ENCODE measurements at regions not wholly inside any gene's neighbourhood (a gene's known extent, or its start where the extent isn't known, plus 50 kb on each side); places are given as distances from the start of the nearest gene placed in this dataset.

GRCh38 chr2:200081811-200082210, 126.4 kb downstream of the MAIP1 start:
- DNase-seq (ENCODE audit: low spot score), result no peak
- H3K27ac ChIP-seq, result no peak overlapping the region
- H3K4me3 ChIP-seq, result no peak overlapping the region
- intact Hi-C loops (cut with DNase I), result no loop called here
- H3K36me3 ChIP-seq, result no peaks in the 10 kb centered on the region
- TF ChIP-seq POLR2A (IDR thresholded peaks at IDR 0.05) (no peak), POLR2AphosphoS5 (IDR thresholded peaks at IDR 0.05) (no peak), CTCF (IDR thresholded peaks at IDR 0.05) (no peak)
- H3K4me1 ChIP-seq (replicated peaks), result no peaks in the 10 kb centered on the region
- 88% methylated on average over 2 of the region's 2 CpGs for WGBS
- H3K27me3 ChIP-seq (replicated peaks; ENCODE audit: insufficient read depth), result no peaks in the 10 kb centered on the region
- H3K9me3 ChIP-seq, result no peaks in the 10 kb centered on the region

DNA sequence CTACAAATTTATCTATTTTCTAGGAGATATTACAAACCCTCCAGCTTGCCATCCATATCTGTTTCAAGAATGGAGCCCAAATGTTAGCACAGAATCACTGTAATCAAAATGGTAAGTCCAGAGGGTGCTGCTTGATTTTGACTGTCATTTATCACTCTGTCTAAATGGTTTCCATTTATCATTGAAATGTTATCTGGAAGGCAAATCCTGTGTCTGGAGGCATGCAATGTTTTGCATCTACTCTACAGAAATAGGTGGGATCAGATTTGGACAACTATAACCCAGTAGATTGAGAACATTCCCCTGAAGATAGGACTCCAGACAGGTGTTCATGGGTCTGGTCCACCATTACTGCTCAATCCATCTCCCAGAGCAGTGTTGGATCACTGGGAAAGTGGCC, 128.7 kb downstream of the MAIP1 start:
- Histone ChIP-seq H3K4me1 (replicated peaks) (no peaks in the 10 kb centered on the region), H3K4me3 (no peak overlapping the region), H3K27me3 (replicated peaks; ENCODE audit: insufficient read depth) (no peaks in the 10 kb centered on the region), H3K27ac (no peak overlapping the region), H3K36me3 (no peaks in the 10 kb centered on the region), H3K9me3 (no peaks in the 10 kb centered on the region)
- no peak for DNase-seq (ENCODE audit: low spot score)
- intact Hi-C loops (cut with DNase I), result no loop called here
- TF ChIP-seq POLR2AphosphoS5 (IDR thresholded peaks at IDR 0.05) (no peak), CTCF (IDR thresholded peaks at IDR 0.05) (no peak), POLR2A (IDR thresholded peaks at IDR 0.05) (no peak)

GRCh38 chr2:200086911-200087310, 131.5 kb downstream of the MAIP1 start:
- TF ChIP-seq POLR2AphosphoS5 (IDR thresholded peaks at IDR 0.05), result no peak
- TF ChIP-seq CTCF (IDR thresholded peaks at IDR 0.05), result no peak
- no peak for TF ChIP-seq POLR2A (IDR thresholded peaks at IDR 0.05)
- no peak overlapping the region for H3K4me3 ChIP-seq
- no peak for DNase-seq (ENCODE audit: low spot score)
- no peaks in the 10 kb centered on the region for H3K9me3 ChIP-seq
- H3K4me1 ChIP-seq (replicated peaks), result no peaks in the 10 kb centered on the region
- 86% methylated on average over 9 of the region's 9 CpGs for WGBS
- H3K36me3 ChIP-seq, result no peaks in the 10 kb centered on the region
- H3K27ac ChIP-seq, result no peak overlapping the region
- no peaks in the 10 kb centered on the region for H3K27me3 ChIP-seq (replicated peaks; ENCODE audit: insufficient read depth)
- intact Hi-C loops (cut with DNase I), result no loop called here

GRCh38 chr2:200087451-200087850, 132.1 kb downstream of the MAIP1 start:
- DNase-seq (ENCODE audit: low spot score), result no peak
- no peaks in the 10 kb centered on the region for H3K27me3 ChIP-seq (replicated peaks; ENCODE audit: insufficient read depth)
- intact Hi-C loops (cut with DNase I), result no loop called here

More at GRCh38 chr2:200087451-200087850, 132.1 kb downstream of the MAIP1 start:
- Histone ChIP-seq H3K4me1 (replicated peaks) (no peaks in the 10 kb centered on the region), H3K36me3 (no peaks in the 10 kb centered on the region), H3K27ac (no peak overlapping the region), H3K4me3 (no peak overlapping the region), H3K9me3 (no peaks in the 10 kb centered on the region)
- WGBS, result 78% methylated on average over 5 of the region's 5 CpGs
- TF ChIP-seq CTCF (IDR thresholded peaks at IDR 0.05), result no peak
- TF ChIP-seq POLR2A (IDR thresholded peaks at IDR 0.05), result no peak
- no peak for TF ChIP-seq POLR2AphosphoS5 (IDR thresholded peaks at IDR 0.05)
